ENCODE measurements at regions not wholly inside any gene's neighbourhood (a gene's known extent, or its start where the extent isn't known, plus 50 kb on each side); places are given as distances from the start of the nearest gene placed in this dataset.

DNA sequence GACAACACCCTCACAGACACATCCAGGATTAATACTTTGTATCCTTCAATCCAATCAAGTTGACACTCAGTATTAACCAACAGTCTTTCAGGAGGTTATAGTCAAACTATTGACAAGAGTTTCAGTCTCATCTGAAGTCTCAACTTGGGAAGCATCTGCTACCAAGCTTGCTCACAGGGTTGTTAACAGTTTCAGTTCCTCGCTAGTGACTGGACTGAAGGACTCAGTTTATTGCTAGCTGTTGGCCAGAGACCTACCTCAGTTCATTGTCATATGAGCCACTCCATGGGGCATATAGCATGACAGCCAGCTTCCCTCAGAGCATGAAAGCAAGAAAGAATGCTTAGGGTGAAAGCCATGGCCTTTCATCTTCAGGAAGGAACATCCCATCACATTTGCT is 228.6 kb downstream of the EPHA4 start:
- no peaks in the 10 kb centered on the region for H3K27me3 ChIP-seq (ENCODE audit: insufficient read depth, low read length)
- H3K9ac ChIP-seq (ENCODE audit: low read length) = no peak overlapping the region
- no peaks in the 10 kb centered on the region for H3K9me3 ChIP-seq (ENCODE audit: insufficient read depth, low read depth, low read length)
- no peak overlapping the region for H3K27ac Mint-ChIP-seq (ENCODE audit: unreplicated experiment)
- no peak overlapping the region for H3K27ac ChIP-seq (ENCODE audit: low read depth, low read length)
- no peak overlapping the region for H3K4me2 ChIP-seq (ENCODE audit: low read length)
- no peak overlapping the region for H3K4me3 Mint-ChIP-seq (ENCODE audit: unreplicated experiment)
- no peaks in the 10 kb centered on the region for H3K4me1 Mint-ChIP-seq (ENCODE audit: low read depth, unreplicated experiment)
- H3K9me3 Mint-ChIP-seq (ENCODE audit: unreplicated experiment) = no peaks in the 10 kb centered on the region
- FAIRE-seq (no peak), DNase-seq (ENCODE audit: low read depth) (no peak)
- no peak overlapping the region for H3K4me3 ChIP-seq (ENCODE audit: insufficient read depth, low read depth, low read length)
- H3K27me3 Mint-ChIP-seq (ENCODE audit: low read depth, unreplicated experiment) = no peaks in the 10 kb centered on the region
- no peak overlapping the region for H2AFZ ChIP-seq (ENCODE audit: low read depth, low read length)
- H4K20me1 ChIP-seq (ENCODE audit: insufficient read depth, low read length) = no peaks in the 10 kb centered on the region
- H3K36me3 ChIP-seq (ENCODE audit: insufficient read depth, low read length) = no peaks in the 10 kb centered on the region
- H3K36me3 Mint-ChIP-seq (ENCODE audit: low read depth, unreplicated experiment) = no peaks in the 10 kb centered on the region
- H3K4me1 ChIP-seq (ENCODE audit: insufficient read depth, low read length) = no peaks in the 10 kb centered on the region
- TF ChIP-seq, protein P1, sequence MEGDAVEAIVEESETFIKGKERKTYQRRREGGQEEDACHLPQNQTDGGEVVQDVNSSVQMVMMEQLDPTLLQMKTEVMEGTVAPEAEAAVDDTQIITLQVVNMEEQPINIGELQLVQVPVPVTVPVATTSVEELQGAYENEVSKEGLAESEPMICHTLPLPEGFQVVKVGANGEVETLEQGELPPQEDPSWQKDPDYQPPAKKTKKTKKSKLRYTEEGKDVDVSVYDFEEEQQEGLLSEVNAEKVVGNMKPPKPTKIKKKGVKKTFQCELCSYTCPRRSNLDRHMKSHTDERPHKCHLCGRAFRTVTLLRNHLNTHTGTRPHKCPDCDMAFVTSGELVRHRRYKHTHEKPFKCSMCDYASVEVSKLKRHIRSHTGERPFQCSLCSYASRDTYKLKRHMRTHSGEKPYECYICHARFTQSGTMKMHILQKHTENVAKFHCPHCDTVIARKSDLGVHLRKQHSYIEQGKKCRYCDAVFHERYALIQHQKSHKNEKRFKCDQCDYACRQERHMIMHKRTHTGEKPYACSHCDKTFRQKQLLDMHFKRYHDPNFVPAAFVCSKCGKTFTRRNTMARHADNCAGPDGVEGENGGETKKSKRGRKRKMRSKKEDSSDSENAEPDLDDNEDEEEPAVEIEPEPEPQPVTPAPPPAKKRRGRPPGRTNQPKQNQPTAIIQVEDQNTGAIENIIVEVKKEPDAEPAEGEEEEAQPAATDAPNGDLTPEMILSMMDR (IDR thresholded peaks at IDR 0.05; ENCODE audit: insufficient read depth, low read depth, low read length) = no peak
- no peak for TF ChIP-seq EZH2 (IDR thresholded peaks at IDR 0.05; ENCODE audit: insufficient read depth, low read length)
- H3K79me2 ChIP-seq (ENCODE audit: insufficient read depth, low read length) = no peaks in the 10 kb centered on the region

DNA sequence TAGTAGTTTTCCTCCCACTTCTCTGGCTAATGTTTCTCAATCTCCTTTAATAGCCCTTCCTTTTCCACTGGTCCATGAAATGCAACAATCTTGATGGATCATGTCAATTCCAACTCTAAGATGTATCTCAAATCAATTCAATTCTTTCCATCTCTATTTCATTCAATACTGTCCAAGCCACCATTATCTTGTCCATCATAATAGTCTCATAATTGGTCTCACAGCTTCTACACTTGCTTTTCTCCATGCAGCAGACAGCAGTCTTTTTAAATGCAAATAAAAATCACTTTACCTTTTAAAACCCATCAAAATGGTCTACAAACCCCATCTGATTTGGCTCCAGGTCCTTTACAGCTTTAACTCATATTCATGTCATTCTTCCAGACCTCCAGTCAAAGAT is 226.6 kb downstream of the EPHA4 start:
- Mint-ChIP-seq H3K27me3 (ENCODE audit: low read depth, unreplicated experiment) (no peaks in the 10 kb centered on the region), H3K27ac (ENCODE audit: unreplicated experiment) (no peak overlapping the region), H3K36me3 (ENCODE audit: low read depth, unreplicated experiment) (no peaks in the 10 kb centered on the region), H3K4me1 (ENCODE audit: low read depth, unreplicated experiment) (no peaks in the 10 kb centered on the region), H3K4me3 (ENCODE audit: unreplicated experiment) (no peak overlapping the region), H3K9me3 (ENCODE audit: unreplicated experiment) (no peaks in the 10 kb centered on the region)
- Histone ChIP-seq H3K9ac (ENCODE audit: low read length) (no peak overlapping the region), H4K20me1 (ENCODE audit: insufficient read depth, low read length) (no peaks in the 10 kb centered on the region), H3K27ac (ENCODE audit: low read depth, low read length) (no peak overlapping the region), H3K4me1 (ENCODE audit: insufficient read depth, low read length) (no peaks in the 10 kb centered on the region), H2AFZ (ENCODE audit: low read depth, low read length) (no peak overlapping the region), H3K36me3 (ENCODE audit: insufficient read depth, low read length) (no peaks in the 10 kb centered on the region), H3K4me2 (ENCODE audit: low read length) (no peak overlapping the region), H3K79me2 (ENCODE audit: insufficient read depth, low read length) (no peaks in the 10 kb centered on the region), H3K4me3 (ENCODE audit: insufficient read depth, low read depth, low read length) (no peak overlapping the region), H3K27me3 (ENCODE audit: insufficient read depth, low read length) (no peaks in the 10 kb centered on the region), H3K9me3 (ENCODE audit: insufficient read depth, low read depth, low read length) (no peaks in the 10 kb centered on the region)
- no peak for DNase-seq (ENCODE audit: low read depth)
- no peak for FAIRE-seq
- TF ChIP-seq EZH2 (IDR thresholded peaks at IDR 0.05; ENCODE audit: insufficient read depth, low read length) = no peak
- TF ChIP-seq, protein P1 (IDR thresholded peaks at IDR 0.05; ENCODE audit: insufficient read depth, low read depth, low read length) = no peak

DNA sequence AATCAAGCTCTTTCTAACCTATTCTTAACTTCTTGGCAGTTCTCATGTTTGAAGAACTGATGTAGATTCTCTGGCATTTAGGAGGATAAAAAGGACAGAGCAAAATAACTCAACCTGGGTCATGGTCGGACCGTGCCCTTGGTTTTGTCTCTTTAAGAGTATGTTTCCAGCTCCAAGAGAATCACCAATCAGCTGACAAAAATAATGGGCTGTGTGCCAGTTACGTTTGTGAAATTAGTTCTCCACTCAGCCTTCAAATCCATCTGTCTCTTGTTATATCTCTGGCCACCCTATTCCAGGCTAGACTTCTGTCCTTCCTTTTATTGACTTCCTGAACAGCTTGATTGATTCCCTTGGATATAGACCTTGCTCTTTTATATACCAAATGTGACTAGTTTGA is 225.7 kb downstream of the EPHA4 start:
- no peaks in the 10 kb centered on the region for H3K9me3 Mint-ChIP-seq (ENCODE audit: unreplicated experiment)
- no peak overlapping the region for H3K4me2 ChIP-seq (ENCODE audit: low read length)
- no peaks in the 10 kb centered on the region for H3K27me3 Mint-ChIP-seq (ENCODE audit: low read depth, unreplicated experiment)
- no peaks in the 10 kb centered on the region for H3K36me3 Mint-ChIP-seq (ENCODE audit: low read depth, unreplicated experiment)
- H3K27ac ChIP-seq (ENCODE audit: low read depth, low read length) = no peak overlapping the region
- H3K4me1 ChIP-seq (ENCODE audit: insufficient read depth, low read length) = no peaks in the 10 kb centered on the region
- DNase-seq (ENCODE audit: low read depth) (no peak), FAIRE-seq (no peak)
- no peak overlapping the region for H3K27ac Mint-ChIP-seq (ENCODE audit: unreplicated experiment)
- H3K4me3 Mint-ChIP-seq (ENCODE audit: unreplicated experiment) = no peak overlapping the region
- no peaks in the 10 kb centered on the region for H4K20me1 ChIP-seq (ENCODE audit: insufficient read depth, low read length)
- no peaks in the 10 kb centered on the region for H3K9me3 ChIP-seq (ENCODE audit: insufficient read depth, low read depth, low read length)
- H3K27me3 ChIP-seq (ENCODE audit: insufficient read depth, low read length) = no peaks in the 10 kb centered on the region
- TF ChIP-seq, protein P1 (IDR thresholded peaks at IDR 0.05; ENCODE audit: insufficient read depth, low read depth, low read length) = no peak
- TF ChIP-seq EZH2 (IDR thresholded peaks at IDR 0.05; ENCODE audit: insufficient read depth, low read length) = no peak
- no peak overlapping the region for H2AFZ ChIP-seq (ENCODE audit: low read depth, low read length)
- H3K4me1 Mint-ChIP-seq (ENCODE audit: low read depth, unreplicated experiment) = no peaks in the 10 kb centered on the region
- H3K79me2 ChIP-seq (ENCODE audit: insufficient read depth, low read length) = no peaks in the 10 kb centered on the region
- no peak overlapping the region for H3K9ac ChIP-seq (ENCODE audit: low read length)
- H3K4me3 ChIP-seq (ENCODE audit: insufficient read depth, low read depth, low read length) = no peak overlapping the region
- H3K36me3 ChIP-seq (ENCODE audit: insufficient read depth, low read length) = no peaks in the 10 kb centered on the region
